TTC549 (cell line): ENCODE measurements at regions not wholly inside any gene's neighbourhood (a gene's known extent, or its start where the extent isn't known, plus 50 kb on each side); places are given as distances from the start of the nearest gene placed in this dataset.
A peak's percentile ranks its signal among the peaks of the same experiment; 100 is the strongest.
"Not testable (repeated sequence)": the region's sequence is repeated elsewhere in the genome, so short reads cannot be mapped to it uniquely, and the experiment has no call there.

Source experiments
- FAIRE-seq: peaks from 2 replicates; lab custom pipeline; 2012; peaks lifted over from hg19 to GRCh38; lab: Jason Lieb, UNC

GRCh38 chr4:138891631-138892031 is 124.0 kb upstream of the NOCT start:
- FAIRE-seq = no peak

- FAIRE-seq = no peak
Measured at GRCh38 chr4:138890891-138891570, 124.5 kb upstream of the NOCT start.

- FAIRE-seq = no peak
Measured at GRCh38 chr4:138889216-138889615, 126.4 kb upstream of the NOCT start.

GRCh38 chr4:138887741-138888140 is 127.8 kb upstream of the NOCT start:
- FAIRE-seq = no peak

- no peak for FAIRE-seq
Measured at GRCh38 chr4:138887341-138887740, 128.2 kb upstream of the NOCT start.

GRCh38 chr4:138879757-138880156 is 135.8 kb upstream of the NOCT start:
- FAIRE-seq = no peak

GRCh38 chr4:138875891-138876608 is 139.5 kb upstream of the NOCT start:
- FAIRE-seq = no peak

- no peak for FAIRE-seq
Measured at GRCh38 chr4:138871555-138871875, 144.1 kb upstream of the NOCT start.

GRCh38 chr4:138870737-138871554 is 144.6 kb upstream of the NOCT start:
- peak; percentile 49 for FAIRE-seq

- no peak for FAIRE-seq
Measured at GRCh38 chr4:138869631-138870030, 145.9 kb upstream of the NOCT start.

- FAIRE-seq = no peak
Measured at GRCh38 chr4:138869165-138869564, 146.4 kb upstream of the NOCT start.

GRCh38 chr4:138868562-138868961 is 147.0 kb upstream of the NOCT start:
- FAIRE-seq = no peak

- FAIRE-seq = no peak
Measured at GRCh38 chr4:138867404-138867803, 148.2 kb upstream of the NOCT start.

GRCh38 chr4:138866314-138866713 is 149.3 kb upstream of the NOCT start:
- FAIRE-seq = no peak

- FAIRE-seq = no peak
Measured at GRCh38 chr4:138865765-138866164, 149.8 kb upstream of the NOCT start.

GRCh38 chr4:138864961-138865720 is 150.4 kb upstream of the NOCT start:
- no peak for FAIRE-seq

- FAIRE-seq = no peak
Measured at GRCh38 chr4:138863160-138863559, 152.4 kb upstream of the NOCT start.

GRCh38 chr4:138861135-138861534 is 154.4 kb upstream of the NOCT start:
- FAIRE-seq = no peak

- FAIRE-seq = not testable (repeated sequence)
Measured at GRCh38 chr4:138860357-138860756, 155.2 kb upstream of the NOCT start.

GRCh38 chr4:138859254-138859653 is 156.3 kb upstream of the NOCT start:
- no peak for FAIRE-seq

GRCh38 chr4:138858419-138858818 is 157.2 kb upstream of the NOCT start:
- FAIRE-seq = no peak

GRCh38 chr4:138857416-138857815 is 158.2 kb upstream of the NOCT start:
- FAIRE-seq = no peak

GRCh38 chr4:138852681-138853080 is 162.9 kb upstream of the NOCT start:
- FAIRE-seq = no peak
